Activated T-helper 2 cell treated with anti-CD3 and anti-CD28 coated beads, Interferon-gamma antibody, Interleukin-2, Interleukin-4, amounts not matched to agents 10 μg/mL and 5 μg/mL and 100 μg/mL, durations not matched to agents 14 hours and 24 hours and 36 hours (primary cell): ENCODE measurements at regions not wholly inside any gene's neighbourhood (a gene's known extent, or its start where the extent isn't known, plus 50 kb on each side); places are given as distances from the start of the nearest gene placed in this dataset.
A peak's percentile ranks its signal among the peaks of the same experiment; 100 is the strongest.
"Not testable (repeated sequence)": the region's sequence is repeated elsewhere in the genome, so short reads cannot be mapped to it uniquely, and the experiment has no call there.

Experiments used
- DNase-seq: peaks from one replicate; pipeline ENCODE4 v3.0.0; 2021; ENCODE audit warnings: low spot score
- H3K27ac Mint-ChIP-seq: one replicate; pipeline ENCODE4 v1.8.0; 2021; ENCODE audit warnings: mixed read lengths
- H3K27me3 Mint-ChIP-seq: one replicate; pipeline ENCODE4 v1.8.0; 2021; ENCODE audit warnings: low read depth, mixed read lengths
- H3K36me3 Mint-ChIP-seq: one replicate; pipeline ENCODE4 v1.8.0; 2021; ENCODE audit warnings: low read depth, mixed read lengths
- H3K4me1 Mint-ChIP-seq: one replicate; pipeline ENCODE4 v1.8.0; 2021; ENCODE audit warnings: low read depth, mixed read lengths
- H3K4me3 Mint-ChIP-seq: one replicate; pipeline ENCODE4 v1.8.0; 2021; ENCODE audit warnings: low read depth, mild to moderate bottlenecking, moderate library complexity, mixed read lengths
- H3K9me3 Mint-ChIP-seq: one replicate; pipeline ENCODE4 v1.8.0; 2021; ENCODE audit warnings: mixed read lengths
- intact Hi-C: fragments of 100-400 bp; cut with micrococcal nuclease; formaldehyde crosslinking; loops from one replicate; pipeline ENCODE4 v1.15.1; 2023

DNA sequence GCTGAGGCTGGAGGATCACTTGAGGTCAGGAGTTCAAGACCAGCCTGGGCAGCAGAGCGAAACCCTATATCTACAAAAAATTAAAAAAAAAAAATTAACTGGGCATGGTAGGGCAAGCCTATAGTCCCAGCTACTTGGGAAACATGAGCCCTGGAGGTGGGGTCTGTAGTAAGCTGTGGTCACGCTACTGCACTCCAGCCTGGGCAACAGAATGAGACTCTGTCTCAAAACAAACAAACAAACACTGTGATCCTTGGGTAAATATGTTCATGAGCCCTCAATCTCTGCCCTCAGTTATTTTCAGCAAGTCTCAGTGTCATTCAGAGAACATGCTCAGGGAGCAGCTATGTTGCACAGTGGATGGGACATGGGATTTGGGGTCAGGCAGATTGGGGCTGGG, 76.2 kb downstream of the PTTG1 start:
- H3K9me3 Mint-ChIP-seq = no peaks in the 10 kb centered on the region
- peaks cover 40% of the 10 kb centered on the region for H3K4me1 Mint-ChIP-seq
- H3K36me3 Mint-ChIP-seq = peaks cover 17% of the 10 kb centered on the region
- no peak for DNase-seq
- H3K27ac Mint-ChIP-seq = no peak overlapping the region
- intact Hi-C loops = loop anchor here (2.0 kb wide), 1 partner anchor 41 kb away; no protein-coding TSS in a partner anchor
- H3K4me3 Mint-ChIP-seq = no peak overlapping the region
- H3K27me3 Mint-ChIP-seq = no peaks in the 10 kb centered on the region

DNA sequence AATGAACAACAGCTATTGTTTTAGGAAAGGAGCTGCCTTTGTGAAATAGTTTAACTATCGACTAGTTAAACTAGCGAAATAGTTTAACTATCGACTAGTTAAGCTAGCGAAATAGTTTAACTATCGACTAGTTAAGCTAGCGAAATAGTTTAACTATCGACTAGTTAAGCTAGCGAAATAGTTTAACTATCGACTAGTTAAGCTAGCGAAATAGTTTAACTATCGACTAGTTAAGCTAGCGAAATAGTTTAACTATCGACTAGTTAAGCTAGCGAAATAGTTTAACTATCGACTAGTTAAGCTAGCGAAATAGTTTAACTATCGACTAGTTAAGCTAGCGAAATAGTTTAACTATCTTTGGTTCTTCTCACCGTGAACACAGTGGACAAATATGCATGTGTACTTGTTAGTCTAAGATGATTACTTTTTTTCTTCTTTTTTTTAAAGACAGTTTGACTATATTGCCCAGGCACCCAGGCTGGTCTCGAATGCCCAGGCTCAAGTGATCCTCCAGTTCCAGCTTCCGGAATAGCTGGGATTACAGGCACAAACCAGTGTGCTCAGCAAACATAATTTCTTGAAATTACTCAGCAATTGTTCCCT, 76.9 kb downstream of the PTTG1 start:
- H3K9me3 Mint-ChIP-seq, H3K27me3 Mint-ChIP-seq, intact Hi-C loops, H3K4me3 Mint-ChIP-seq, H3K27ac Mint-ChIP-seq, DNase-seq: not testable (repeated sequence)
- Mint-ChIP-seq H3K4me1 (peaks cover 40% of the 10 kb centered on the region), H3K36me3 (peaks cover 17% of the 10 kb centered on the region)

DNA sequence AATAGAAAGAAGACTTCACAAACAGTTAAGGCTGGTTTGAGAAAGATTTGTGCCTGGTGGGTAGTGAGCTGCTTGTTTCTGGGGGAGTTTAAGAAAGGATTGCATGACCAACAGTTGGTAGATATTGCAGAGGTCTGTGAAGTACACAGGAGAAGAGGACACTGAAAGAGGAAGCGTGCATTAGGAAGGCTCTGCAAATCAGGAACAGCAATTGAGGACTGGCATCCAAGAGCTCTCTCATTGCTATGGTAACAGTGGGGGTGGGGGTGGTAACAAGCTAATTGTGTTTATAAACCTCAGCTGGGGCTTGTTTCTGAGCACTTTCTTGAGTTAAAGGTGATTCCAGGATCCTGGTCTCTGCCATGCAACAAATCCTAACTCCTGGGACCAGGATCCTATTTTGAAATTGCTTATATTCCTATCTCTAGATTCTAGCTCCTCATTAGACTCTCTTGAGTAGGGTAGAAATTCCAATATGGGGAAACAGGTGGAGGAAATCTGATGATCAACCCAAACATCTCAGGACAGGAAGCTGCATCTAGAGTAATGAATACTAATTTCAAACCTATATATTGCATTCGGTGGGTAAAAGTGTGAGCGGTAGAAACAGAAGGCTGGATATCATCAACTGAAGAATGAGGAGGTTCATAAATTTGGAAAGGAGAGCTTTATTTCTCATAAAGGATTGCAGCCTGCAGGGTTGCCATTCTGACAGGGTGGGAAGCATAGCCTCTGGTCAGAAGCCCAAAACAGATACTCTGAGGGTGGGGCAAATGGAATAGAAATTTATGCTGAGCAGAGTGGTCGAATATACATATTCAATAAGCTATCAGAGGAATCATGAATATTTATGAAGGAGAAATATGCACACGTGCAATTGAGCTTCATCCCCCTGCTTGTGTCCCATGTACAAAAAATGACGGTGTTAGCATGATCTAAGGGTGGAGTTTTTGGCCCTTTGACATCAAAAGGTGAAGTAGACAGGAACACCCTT, 79.4 kb downstream of the PTTG1 start:
- Mint-ChIP-seq H3K27ac (no peak overlapping the region), H3K4me1 (peaks cover 32% of the 10 kb centered on the region), H3K4me3 (no peak overlapping the region), H3K36me3 (peaks cover 8% of the 10 kb centered on the region), H3K27me3 (no peaks in the 10 kb centered on the region), H3K9me3 (no peaks in the 10 kb centered on the region)
- no peak for DNase-seq
- intact Hi-C loops = loop anchor here (10.0 kb wide), 1 partner anchor 454 kb away; no protein-coding TSS in a partner anchor

DNA sequence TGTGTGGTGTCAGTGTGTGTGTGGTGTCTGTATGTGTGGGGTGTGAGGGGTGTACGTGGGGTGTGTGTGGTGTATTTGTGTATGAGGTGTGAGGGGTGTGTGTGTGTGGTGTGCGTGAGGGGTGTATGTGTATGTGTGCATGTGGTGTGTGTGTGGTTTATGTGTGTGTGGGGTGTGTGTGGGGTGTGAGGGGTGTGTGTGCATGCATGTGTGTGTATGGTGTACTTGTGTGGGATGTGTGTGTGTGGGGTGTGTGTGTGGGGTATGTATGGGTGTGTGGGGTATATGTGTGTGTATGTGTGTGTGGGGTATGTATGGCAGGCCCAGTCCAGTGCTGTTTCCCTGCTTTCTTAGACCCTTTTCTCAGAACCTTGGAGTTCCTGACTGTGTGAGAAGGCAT, 83.3 kb downstream of the PTTG1 start:
- intact Hi-C loops = loop anchor here (5.0 to 10.0 kb wide), 2 partner anchors 450 to 1042 kb away; partner anchors contain the start of gene GABRB2
- Mint-ChIP-seq H3K27me3 (no peaks in the 10 kb centered on the region), H3K36me3 (no peaks in the 10 kb centered on the region), H3K27ac (peak overlapping the region; percentile 95), H3K9me3 (no peaks in the 10 kb centered on the region), H3K4me3 (no peak overlapping the region), H3K4me1 (peaks cover 49% of the 10 kb centered on the region)
- DNase-seq = no peak

DNA sequence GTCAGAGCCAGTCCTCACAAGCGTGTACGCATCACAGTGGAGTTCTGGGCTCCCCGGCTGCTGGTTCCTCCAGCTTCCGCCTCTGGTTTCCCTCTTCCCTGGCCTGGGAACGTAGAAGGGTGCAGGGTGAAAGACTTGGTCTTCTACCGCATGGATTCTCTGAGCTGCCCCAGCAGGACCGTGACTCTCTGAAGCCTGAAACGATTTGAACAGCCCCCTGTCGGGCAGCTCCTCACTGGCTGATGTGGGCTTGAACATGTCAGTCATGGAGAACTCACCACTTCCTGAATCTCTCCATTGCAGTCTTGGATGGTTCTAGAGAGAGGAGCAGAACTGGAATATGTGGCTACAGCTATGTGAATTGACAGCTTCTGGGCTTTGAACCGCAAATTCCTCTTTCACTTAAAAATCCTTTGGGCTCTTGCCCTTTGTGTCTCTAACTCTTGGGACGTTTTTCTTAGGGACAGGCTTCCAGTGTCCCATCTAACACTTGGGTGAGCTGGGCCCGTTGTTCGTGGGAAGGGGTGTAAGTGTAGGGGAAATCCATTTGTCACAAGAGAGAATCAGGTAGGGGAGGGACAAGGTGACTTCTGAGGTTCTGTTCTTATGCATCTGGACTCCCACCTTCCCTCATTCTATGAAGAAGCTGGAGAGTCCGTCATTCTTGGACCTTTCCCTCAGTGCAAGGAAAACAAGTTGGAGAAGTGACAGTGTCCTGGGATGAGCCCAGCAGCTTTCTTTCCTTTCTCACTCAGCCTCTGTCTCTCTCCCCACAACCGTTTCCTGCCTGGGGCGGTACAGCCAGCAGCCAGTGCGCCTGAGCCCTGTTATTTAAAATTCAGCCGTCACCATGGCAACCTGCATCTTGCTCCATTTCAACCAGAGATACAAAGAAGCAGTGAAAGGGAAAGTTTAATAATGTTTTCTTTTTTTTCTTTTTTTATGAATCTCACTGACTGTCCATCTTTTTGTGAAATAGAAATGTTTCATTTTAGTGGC, 84.7 kb downstream of the PTTG1 start:
- H3K9me3 Mint-ChIP-seq = no peaks in the 10 kb centered on the region
- peaks cover 45% of the 10 kb centered on the region for H3K4me1 Mint-ChIP-seq
- H3K27ac Mint-ChIP-seq = peak overlapping the region; percentile 95
- H3K27me3 Mint-ChIP-seq = no peaks in the 10 kb centered on the region
- no peaks in the 10 kb centered on the region for H3K36me3 Mint-ChIP-seq
- peak overlapping the region; percentile 66 for H3K4me3 Mint-ChIP-seq
- intact Hi-C loops = loop anchor here (1.0 to 10.0 kb wide), 6 partner anchors 10 to 1041 kb away; partner anchors contain the start of gene GABRB2
- peak; percentile 80 for DNase-seq

DNA sequence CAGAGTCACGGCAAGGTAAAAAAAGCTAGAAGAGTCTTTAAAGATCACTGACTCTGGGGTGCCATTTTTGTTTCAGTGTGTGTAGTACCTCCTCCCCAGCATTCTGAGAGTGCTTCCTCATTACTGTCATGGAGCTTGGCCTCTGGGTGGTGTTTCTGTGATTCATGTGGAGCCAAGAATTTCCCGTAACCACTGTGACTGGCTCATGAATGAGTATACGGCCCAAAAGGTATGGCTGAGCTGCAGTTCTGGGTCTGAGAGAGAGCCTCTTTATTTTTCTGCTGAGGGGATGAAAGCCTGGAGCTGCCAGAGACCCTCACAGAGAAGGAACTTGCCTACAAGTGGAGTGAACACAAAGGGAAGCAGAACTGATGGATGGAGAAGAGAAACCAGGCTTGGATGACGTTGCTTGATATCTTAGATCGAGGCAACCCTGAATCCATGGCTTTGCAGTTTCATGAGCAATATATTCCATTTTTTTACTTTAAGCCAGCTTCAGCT, 85.6 kb downstream of the PTTG1 start:
- Mint-ChIP-seq H3K4me1 (peaks cover 46% of the 10 kb centered on the region), H3K27me3 (no peaks in the 10 kb centered on the region), H3K4me3 (peak overlapping the region; percentile 66), H3K9me3 (no peaks in the 10 kb centered on the region), H3K36me3 (no peaks in the 10 kb centered on the region), H3K27ac (peak overlapping the region; percentile 95)
- DNase-seq = no peak
- intact Hi-C loops = loop anchor here (1.0 to 10.0 kb wide), 6 partner anchors 11 to 1040 kb away; partner anchors contain the start of gene GABRB2

DNA sequence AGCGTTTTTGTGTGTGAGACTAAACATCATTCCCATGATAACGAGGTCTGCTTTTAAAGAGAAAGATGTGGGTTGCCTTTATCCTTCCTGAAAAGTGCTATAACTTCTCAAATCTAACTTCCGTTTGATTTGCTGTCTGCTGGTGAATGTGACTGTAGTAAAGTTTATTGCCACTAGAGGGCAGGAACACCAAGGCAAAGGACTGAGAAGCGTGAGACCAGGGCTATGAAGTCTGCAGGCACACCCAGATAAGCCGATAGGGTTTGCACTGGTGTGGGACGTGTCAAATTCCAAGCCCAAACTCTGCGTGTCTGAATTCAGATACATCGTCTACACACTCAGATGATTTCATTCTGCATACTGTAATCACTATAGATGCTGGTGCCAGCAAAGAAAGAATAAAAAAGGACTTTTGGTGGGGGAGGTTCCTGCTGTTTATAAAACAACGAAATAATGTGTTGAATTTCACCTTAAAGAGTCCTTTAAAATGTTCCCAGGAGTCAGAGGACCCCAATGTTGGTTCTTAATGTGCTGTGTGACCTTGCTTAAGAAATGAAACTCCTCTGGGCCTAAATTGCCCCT, 87.2 kb downstream of the PTTG1 start:
- intact Hi-C loops = loop anchor here (1.0 to 10.0 kb wide), 7 partner anchors 16 to 1038 kb away; partner anchors contain the start of genes GABRB2 and PWWP2A
- Mint-ChIP-seq H3K27me3 (no peaks in the 10 kb centered on the region), H3K4me1 (peaks cover 59% of the 10 kb centered on the region), H3K9me3 (no peaks in the 10 kb centered on the region), H3K27ac (peak overlapping the region; percentile 81), H3K36me3 (no peaks in the 10 kb centered on the region), H3K4me3 (peak overlapping the region; percentile 14)
- peak; percentile 70 for DNase-seq

DNA sequence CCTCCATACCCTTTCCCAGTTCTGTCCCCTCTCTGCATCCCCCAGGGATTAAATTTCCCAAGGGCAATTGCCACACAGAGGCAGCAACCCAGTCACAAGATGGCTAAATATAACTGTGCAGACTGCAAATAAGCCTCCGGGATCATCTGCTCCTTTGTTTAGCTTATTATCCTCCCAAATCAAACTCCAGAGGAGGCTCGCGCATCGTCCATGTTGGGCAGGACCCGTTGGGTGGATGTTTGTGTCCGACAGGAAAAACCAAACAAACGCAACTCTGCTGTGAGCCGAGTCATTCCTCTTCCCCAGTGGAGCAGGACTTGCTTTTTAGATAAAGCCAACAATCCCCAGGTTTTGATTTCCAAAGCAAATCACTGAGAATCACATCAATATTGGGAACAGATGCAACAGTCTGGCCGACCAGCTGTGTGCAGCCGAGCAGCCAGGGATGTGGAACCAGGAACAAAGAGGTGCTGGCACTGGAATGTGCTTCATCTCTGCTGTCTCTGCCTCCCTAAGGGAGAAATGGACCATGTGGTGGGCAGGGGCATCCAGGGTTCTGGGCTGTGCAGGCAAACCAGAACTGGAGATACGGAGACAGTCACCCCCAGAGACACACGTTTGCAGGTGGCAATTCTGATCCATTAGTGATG, 89.8 kb downstream of the PTTG1 start:
- intact Hi-C loops = no loop called here
- H3K4me3 Mint-ChIP-seq = no peak overlapping the region

More for the DNA sequence above, 89.8 kb downstream of the PTTG1 start:
- Mint-ChIP-seq H3K9me3 (no peaks in the 10 kb centered on the region), H3K36me3 (peaks cover 3% of the 10 kb centered on the region), H3K4me1 (peaks cover 42% of the 10 kb centered on the region), H3K27ac (no peak overlapping the region), H3K27me3 (no peaks in the 10 kb centered on the region)
- DNase-seq = no peak
